SK-N-SH (cell line): ENCODE measurements at regions not wholly inside any gene's neighbourhood (a gene's known extent, or its start where the extent isn't known, plus 50 kb on each side); places are given as distances from the start of the nearest gene placed in this dataset.

Experiments
- CHD2 ChIP-seq: fragments of 150-350 bp; IDR thresholded peaks from 2 replicates; pipeline ENCODE4 v1.6.1; 2018; ENCODE audit warnings: low read length; ENCODE audit not compliant: partially characterized antibody
- CTCF ChIP-seq: fragments of 200-600 bp; sonication (generic); IDR thresholded peaks from 2 replicates; pipeline ENCODE4 v1.6.1; 2017; ENCODE audit warnings: antibody characterized with exemption, mild to moderate bottlenecking, moderate library complexity
- EP300 ChIP-seq, 2 experiments: IDR thresholded peaks; 2 replicates each; pipeline versions ENCODE4 v1.4.0 to v1.6.1; 2012; ENCODE audit warnings: borderline replicate concordance in 1 of 2, low read depth in 1 of 2, low read length in 1 of 2
- GABPA ChIP-seq: IDR thresholded peaks from 2 replicates; pipeline ENCODE4 v1.4.0; 2012; ENCODE audit warnings: low read depth, mild to moderate bottlenecking
- SIN3A ChIP-seq: IDR thresholded peaks from 2 replicates; pipeline ENCODE4 v1.6.1; 2012; ENCODE audit warnings: low read depth, mild to moderate bottlenecking, low read length, moderate library complexity, borderline replicate concordance

GRCh38 chr18:39635192-39635591 is 2069.6 kb upstream of the CELF4 start:
- TF ChIP-seq GABPA (no peak), EP300 (IDR thresholded peaks at IDR 0.05; ENCODE audit: borderline replicate concordance in 1 of 2, low read depth in 1 of 2, low read length in 1 of 2) (no peak), CTCF (no peak), SIN3A (no peak), CHD2 (no peak)
